GM23338 (cell line): ENCODE measurements at regions not wholly inside any gene's neighbourhood (a gene's known extent, or its start where the extent isn't known, plus 50 kb on each side); places are given as distances from the start of the nearest gene placed in this dataset. TPM values are rescaled to one million over a fixed set of nuclear protein-coding genes. Genes with fewer than 3 reads are reported as not detected.

Experiments
- ATAC-seq: fragments of 200-7000 bp; cut with Tn5 transposase; 3 replicates; pipeline ENCODE4 v1.9.1; 2020
- DNase-seq: peaks from one replicate; pipeline ENCODE4 v3.0.0-alpha.2; 2015; ENCODE audit warnings: low spot score
- H2AFZ ChIP-seq: fragments of 200-600 bp; sonication (generic); 2 replicates; pipeline ENCODE4 v1.8.0; 2016; ENCODE audit warnings: antibody characterized with exemption, mild to moderate bottlenecking, moderate library complexity
- H3F3A ChIP-seq: fragments of 200-600 bp; sonication (generic); replicated peaks from 2 replicates; pipeline ENCODE4 v1.8.0; 2017; ENCODE audit warnings: antibody characterized with exemption, mixed run types, low read depth
- H3K27ac ChIP-seq: fragments of 200-600 bp; sonication (generic); 2 replicates; pipeline ENCODE4 v1.6.1; 2016; ENCODE audit warnings: low read depth
- H3K27me3 ChIP-seq: fragments of 200-600 bp; sonication (generic); 2 replicates; pipeline ENCODE4 v1.8.0; 2016; ENCODE audit warnings: mild to moderate bottlenecking, mixed run types, moderate library complexity; ENCODE audit not compliant: insufficient read depth
- H3K36me3 ChIP-seq: fragments of 200-600 bp; sonication (generic); 2 replicates; pipeline ENCODE4 v1.8.0; 2016; ENCODE audit warnings: mild to moderate bottlenecking; ENCODE audit not compliant: insufficient read depth
- H3K4me1 ChIP-seq: fragments of 200-600 bp; sonication (generic); 2 replicates; pipeline ENCODE4 v1.8.0; 2016; ENCODE audit warnings: mild to moderate bottlenecking, moderate library complexity; ENCODE audit not compliant: insufficient read depth
- H3K4me2 ChIP-seq: fragments of 200-600 bp; sonication (generic); 2 replicates; pipeline ENCODE4 v1.7.1; 2017; ENCODE audit warnings: mixed run types
- H3K4me3 ChIP-seq: fragments of 200-600 bp; sonication (generic); 2 replicates; pipeline ENCODE4 v1.6.1; 2016; ENCODE audit warnings: mixed run types
- H3K79me2 ChIP-seq: fragments of 200-600 bp; sonication (generic); replicated peaks from 2 replicates; pipeline ENCODE4 v1.8.0; 2017; ENCODE audit warnings: mild to moderate bottlenecking; ENCODE audit not compliant: insufficient read depth
- H3K9me2 ChIP-seq: fragments of 200-600 bp; sonication (generic); 2 replicates; pipeline ENCODE4 v1.8.0; 2017; ENCODE audit not compliant: insufficient read depth
- H4K20me1 ChIP-seq: fragments of 200-600 bp; sonication (generic); replicated peaks from 2 replicates; pipeline ENCODE4 v1.8.0; 2017; ENCODE audit warnings: mild to moderate bottlenecking; ENCODE audit not compliant: insufficient read depth
- H3K27ac Mint-ChIP-seq: 2 replicates; pipeline ENCODE4 v1.8.0; 2020; ENCODE audit warnings: inconsistent platforms, mild to moderate bottlenecking, moderate library complexity, mixed read lengths
- H3K27me3 Mint-ChIP-seq: 3 replicates; pipeline ENCODE4 v1.8.0; 2022; ENCODE audit warnings: low read depth, mild to moderate bottlenecking, moderate library complexity, mixed read lengths, inconsistent platforms; ENCODE audit not compliant: insufficient read depth, poor library complexity
- H3K36me3 Mint-ChIP-seq: 3 replicates; pipeline ENCODE4 v1.8.0; 2021; ENCODE audit warnings: low read depth, mild to moderate bottlenecking, inconsistent platforms, moderate library complexity, mixed read lengths
- H3K4me1 Mint-ChIP-seq: 3 replicates; pipeline ENCODE4 v1.8.0; 2020; ENCODE audit warnings: mild to moderate bottlenecking, inconsistent platforms, mixed read lengths
- H3K4me3 Mint-ChIP-seq: 3 replicates; pipeline ENCODE4 v1.8.0; 2021; ENCODE audit warnings: moderate library complexity, mild to moderate bottlenecking, inconsistent platforms, mixed read lengths
- H3K9me3 Mint-ChIP-seq: 3 replicates; pipeline ENCODE4 v1.8.0; 2020; ENCODE audit warnings: moderate library complexity, mild to moderate bottlenecking, inconsistent platforms, mixed read lengths
- JUNB ChIP-seq: IDR thresholded peaks from one replicate; pipeline ENCODE4 v1.6.1; 2016; ENCODE audit warnings: antibody characterized with exemption; ENCODE audit not compliant: unreplicated experiment
- NANOG ChIP-seq: IDR thresholded peaks from 2 replicates; pipeline ENCODE4 v1.6.1; 2016; ENCODE audit warnings: antibody characterized with exemption, borderline replicate concordance
- POLR2AphosphoS5 ChIP-seq: IDR thresholded peaks from 2 replicates; pipeline ENCODE4 v1.6.1; 2016; ENCODE audit warnings: antibody characterized with exemption, low read depth
- ZNF331 ChIP-seq: fragments of 250-450 bp; sonication (Bioruptor Pico); IDR thresholded peaks from 2 replicates; pipeline ENCODE4 v1.5.0; 2020; ENCODE audit warnings: low read depth, mild to moderate bottlenecking, moderate library complexity
- ZNF462 ChIP-seq: fragments of 250-450 bp; sonication (Bioruptor Pico); IDR thresholded peaks from 2 replicates; pipeline ENCODE4 v1.5.0; 2020; ENCODE audit warnings: mild to moderate bottlenecking, moderate library complexity
- microRNA counts: library from miRNA; unstranded; fragments of <30 nt; microRNA quantifications from one replicate; lab custom pipeline; 2017
- microRNA-seq: library from miRNA; unstranded; fragments of <30 nt; microRNA quantifications from one replicate; pipeline ENCODE4, GENCODE V29; 2017
- small RNA-seq: library from RNA; depleted of rRNA; stranded (forward); fragments of <200 nt; gene quantifications from one replicate; pipeline ENCODE3, GENCODE V24; 2014; ENCODE audit warnings: low replicate concordance

DNA sequence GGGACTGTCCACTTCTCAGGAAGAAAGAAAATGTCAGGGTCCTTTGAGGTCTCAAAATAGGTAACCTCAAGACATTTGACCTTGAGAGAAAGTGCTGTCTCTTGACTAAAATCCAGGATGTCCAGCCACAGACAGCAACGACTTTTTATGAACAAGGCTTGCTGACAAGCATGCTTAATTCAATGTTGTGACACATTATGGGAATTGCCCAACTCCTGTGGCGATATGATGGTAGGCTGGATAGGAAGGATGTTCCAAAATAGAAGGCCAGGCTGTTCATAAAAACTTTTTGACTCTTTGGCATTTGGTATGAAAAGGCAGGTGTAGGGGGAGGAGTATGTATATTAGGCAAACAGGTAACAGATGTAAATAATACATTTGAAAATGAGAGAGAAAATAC, 50.8 kb upstream of the EDNRA start:
- Histone ChIP-seq H2AFZ (no peak overlapping the region), H3K4me1 (0 out of 2 replicates have a peak, but pooled peaks cover 2% of the 10 kb centered on the region), H3K4me2 (no peak overlapping the region), H3K27me3 (no peaks in the 10 kb centered on the region), H3K4me3 (no peak overlapping the region), H3F3A (no peaks in the 10 kb centered on the region), H4K20me1 (no peaks in the 10 kb centered on the region), H3K36me3 (no peaks in the 10 kb centered on the region), H3K79me2 (no peaks in the 10 kb centered on the region), H3K27ac (no peak overlapping the region), H3K9me2 (no peaks in the 10 kb centered on the region)
- no peaks in the 10 kb centered on the region for H3K36me3 Mint-ChIP-seq
- DNase-seq = no peak
- peaks cover 8% of the 10 kb centered on the region; the same call in 2 of the 3 replicates for H3K9me3 Mint-ChIP-seq
- no peaks in the 10 kb centered on the region for H3K27me3 Mint-ChIP-seq
- H3K4me3 Mint-ChIP-seq = no peak overlapping the region
- H3K4me1 Mint-ChIP-seq = peaks cover 7% of the 10 kb centered on the region
- no peak overlapping the region for H3K27ac Mint-ChIP-seq
- TF ChIP-seq POLR2AphosphoS5 = no peak
- TF ChIP-seq ZNF462 (CRISPR knock-in tag) = no peak
- no peak for TF ChIP-seq NANOG
- no peak for TF ChIP-seq ZNF331 (CRISPR knock-in tag)
- no peak for TF ChIP-seq JUNB
- ATAC-seq = no peak

MicroRNAs encoded in the stretch of these regions (microRNA counts, 767-probe panel; counts per million panel counts)
- microRNA hsa-miR-548g-3p (lab: Ali Mortazavi, UCI) = not detected

Small RNA genes lying in the stretch of these regions (microRNA-seq; reads per million reads assigned to microRNA genes)
- gene MIR548G = not detected

Small RNA genes lying in the stretch of these regions (small RNA-seq; reads per million reads assigned to genes)
- gene MIR548G = not detected
